ENCODE measurements at regions not wholly inside any gene's neighbourhood (a gene's known extent, or its start where the extent isn't known, plus 50 kb on each side); places are given as distances from the start of the nearest gene placed in this dataset.

DNA sequence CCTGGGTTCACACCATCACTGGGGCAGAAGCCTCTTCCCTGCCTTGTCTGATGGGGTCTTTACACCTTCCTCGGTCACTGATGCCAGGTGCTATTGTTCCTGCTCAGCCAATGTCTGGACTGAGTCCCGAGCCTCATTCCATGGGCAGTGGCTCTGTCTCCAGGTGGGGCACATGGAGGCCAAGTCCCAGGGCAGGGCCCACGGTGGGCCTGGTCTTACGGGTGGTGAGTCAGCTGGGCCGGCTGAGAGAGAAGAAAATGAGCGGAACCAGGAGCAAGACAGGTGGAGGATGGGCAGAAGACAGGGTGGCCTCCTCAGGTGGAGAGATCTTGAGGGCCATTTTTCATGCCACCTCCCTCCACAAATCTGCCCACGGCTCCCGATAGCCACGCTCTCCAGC is 131.7 kb upstream of the FAM20C start:
- H3K4me1 ChIP-seq (ENCODE audit: insufficient read depth): peaks cover 16% of the 10 kb centered on the region
- H3K4me3 ChIP-seq: no peak overlapping the region
- no peaks in the 10 kb centered on the region for H3K36me3 ChIP-seq (ENCODE audit: insufficient read depth)
- H2AFZ ChIP-seq: no peak overlapping the region
- Mint-ChIP-seq H3K27ac (no peak overlapping the region), H3K4me1 (peaks cover 34% of the 10 kb centered on the region), H3K9me3 (no peaks in the 10 kb centered on the region; the same call in 2 of the 3 replicates), H3K27me3 (ENCODE audit: insufficient read depth, low read depth, poor library complexity) (peaks cover 26% of the 10 kb centered on the region), H3K36me3 (ENCODE audit: low read depth) (no peaks in the 10 kb centered on the region), H3K4me3 (no peak overlapping the region)
- ATAC-seq: no peak
- H3K27ac ChIP-seq (ENCODE audit: low read depth): no peak overlapping the region
- no peaks in the 10 kb centered on the region for H3F3A ChIP-seq (replicated peaks; ENCODE audit: low read depth)
- TF ChIP-seq, protein P1, sequence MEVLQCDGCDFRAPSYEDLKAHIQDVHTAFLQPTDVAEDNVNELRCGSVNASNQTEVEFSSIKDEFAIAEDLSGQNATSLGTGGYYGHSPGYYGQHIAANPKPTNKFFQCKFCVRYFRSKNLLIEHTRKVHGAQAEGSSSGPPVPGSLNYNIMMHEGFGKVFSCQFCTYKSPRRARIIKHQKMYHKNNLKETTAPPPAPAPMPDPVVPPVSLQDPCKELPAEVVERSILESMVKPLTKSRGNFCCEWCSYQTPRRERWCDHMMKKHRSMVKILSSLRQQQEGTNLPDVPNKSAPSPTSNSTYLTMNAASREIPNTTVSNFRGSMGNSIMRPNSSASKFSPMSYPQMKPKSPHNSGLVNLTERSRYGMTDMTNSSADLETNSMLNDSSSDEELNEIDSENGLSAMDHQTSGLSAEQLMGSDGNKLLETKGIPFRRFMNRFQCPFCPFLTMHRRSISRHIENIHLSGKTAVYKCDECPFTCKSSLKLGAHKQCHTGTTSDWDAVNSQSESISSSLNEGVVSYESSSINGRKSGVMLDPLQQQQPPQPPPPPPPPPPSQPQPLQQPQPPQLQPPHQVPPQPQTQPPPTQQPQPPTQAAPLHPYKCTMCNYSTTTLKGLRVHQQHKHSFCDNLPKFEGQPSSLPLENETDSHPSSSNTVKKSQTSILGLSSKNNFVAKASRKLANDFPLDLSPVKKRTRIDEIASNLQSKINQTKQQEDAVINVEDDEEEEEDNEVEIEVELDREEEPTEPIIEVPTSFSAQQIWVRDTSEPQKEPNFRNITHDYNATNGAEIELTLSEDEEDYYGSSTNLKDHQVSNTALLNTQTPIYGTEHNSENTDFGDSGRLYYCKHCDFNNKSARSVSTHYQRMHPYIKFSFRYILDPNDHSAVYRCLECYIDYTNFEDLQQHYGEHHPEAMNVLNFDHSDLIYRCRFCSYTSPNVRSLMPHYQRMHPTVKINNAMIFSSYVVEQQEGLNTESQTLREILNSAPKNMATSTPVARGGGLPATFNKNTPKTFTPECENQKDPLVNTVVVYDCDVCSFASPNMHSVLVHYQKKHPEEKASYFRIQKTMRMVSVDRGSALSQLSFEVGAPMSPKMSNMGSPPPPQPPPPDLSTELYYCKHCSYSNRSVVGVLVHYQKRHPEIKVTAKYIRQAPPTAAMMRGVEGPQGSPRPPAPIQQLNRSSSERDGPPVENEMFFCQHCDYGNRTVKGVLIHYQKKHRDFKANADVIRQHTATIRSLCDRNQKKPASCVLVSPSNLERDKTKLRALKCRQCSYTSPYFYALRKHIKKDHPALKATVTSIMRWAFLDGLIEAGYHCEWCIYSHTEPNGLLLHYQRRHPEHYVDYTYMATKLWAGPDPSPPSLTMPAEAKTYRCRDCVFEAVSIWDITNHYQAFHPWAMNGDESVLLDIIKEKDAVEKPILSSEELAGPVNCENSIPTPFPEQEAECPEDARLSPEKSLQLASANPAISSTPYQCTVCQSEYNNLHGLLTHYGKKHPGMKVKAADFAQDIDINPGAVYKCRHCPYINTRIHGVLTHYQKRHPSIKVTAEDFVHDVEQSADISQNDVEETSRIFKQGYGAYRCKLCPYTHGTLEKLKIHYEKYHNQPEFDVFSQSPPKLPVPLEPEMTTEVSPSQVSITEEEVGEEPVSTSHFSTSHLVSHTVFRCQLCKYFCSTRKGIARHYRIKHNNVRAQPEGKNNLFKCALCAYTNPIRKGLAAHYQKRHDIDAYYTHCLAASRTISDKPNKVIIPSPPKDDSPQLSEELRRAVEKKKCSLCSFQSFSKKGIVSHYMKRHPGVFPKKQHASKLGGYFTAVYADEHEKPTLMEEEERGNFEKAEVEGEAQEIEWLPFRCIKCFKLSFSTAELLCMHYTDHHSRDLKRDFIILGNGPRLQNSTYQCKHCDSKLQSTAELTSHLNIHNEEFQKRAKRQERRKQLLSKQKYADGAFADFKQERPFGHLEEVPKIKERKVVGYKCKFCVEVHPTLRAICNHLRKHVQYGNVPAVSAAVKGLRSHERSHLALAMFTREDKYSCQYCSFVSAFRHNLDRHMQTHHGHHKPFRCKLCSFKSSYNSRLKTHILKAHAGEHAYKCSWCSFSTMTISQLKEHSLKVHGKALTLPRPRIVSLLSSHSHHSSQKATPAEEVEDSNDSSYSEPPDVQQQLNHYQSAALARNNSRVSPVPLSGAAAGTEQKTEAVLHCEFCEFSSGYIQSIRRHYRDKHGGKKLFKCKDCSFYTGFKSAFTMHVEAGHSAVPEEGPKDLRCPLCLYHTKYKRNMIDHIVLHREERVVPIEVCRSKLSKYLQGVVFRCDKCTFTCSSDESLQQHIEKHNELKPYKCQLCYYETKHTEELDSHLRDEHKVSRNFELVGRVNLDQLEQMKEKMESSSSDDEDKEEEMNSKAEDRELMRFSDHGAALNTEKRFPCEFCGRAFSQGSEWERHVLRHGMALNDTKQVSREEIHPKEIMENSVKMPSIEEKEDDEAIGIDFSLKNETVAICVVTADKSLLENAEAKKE (CRISPR knock-in tag; IDR thresholded peaks at IDR 0.05): no peak
- TF ChIP-seq ZNF331 (CRISPR knock-in tag; IDR thresholded peaks at IDR 0.05; ENCODE audit: low read depth) (no peak), JUNB (IDR thresholded peaks at IDR 0.05; ENCODE audit: unreplicated experiment) (no peak), EZH2 (IDR thresholded peaks at IDR 0.05; ENCODE audit: low read depth, unreplicated experiment) (no peak), ZNF114 (CRISPR knock-in tag; IDR thresholded peaks at IDR 0.05) (no peak), POLR2AphosphoS5 (IDR thresholded peaks at IDR 0.05; ENCODE audit: low read depth) (no peak), EZH2phosphoT487 (IDR thresholded peaks at IDR 0.05; ENCODE audit: unreplicated experiment) (no peak), CREB1 (CRISPR knock-in tag; IDR thresholded peaks at IDR 0.05; ENCODE audit: low read depth) (no peak), NANOG (IDR thresholded peaks at IDR 0.05; ENCODE audit: borderline replicate concordance) (no peak)
- TF ChIP-seq, protein P2, sequence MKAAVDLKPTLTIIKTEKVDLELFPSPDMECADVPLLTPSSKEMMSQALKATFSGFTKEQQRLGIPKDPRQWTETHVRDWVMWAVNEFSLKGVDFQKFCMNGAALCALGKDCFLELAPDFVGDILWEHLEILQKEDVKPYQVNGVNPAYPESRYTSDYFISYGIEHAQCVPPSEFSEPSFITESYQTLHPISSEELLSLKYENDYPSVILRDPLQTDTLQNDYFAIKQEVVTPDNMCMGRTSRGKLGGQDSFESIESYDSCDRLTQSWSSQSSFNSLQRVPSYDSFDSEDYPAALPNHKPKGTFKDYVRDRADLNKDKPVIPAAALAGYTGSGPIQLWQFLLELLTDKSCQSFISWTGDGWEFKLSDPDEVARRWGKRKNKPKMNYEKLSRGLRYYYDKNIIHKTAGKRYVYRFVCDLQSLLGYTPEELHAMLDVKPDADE (IDR thresholded peaks at IDR 0.05): no peak
- TF ChIP-seq, protein P3, sequence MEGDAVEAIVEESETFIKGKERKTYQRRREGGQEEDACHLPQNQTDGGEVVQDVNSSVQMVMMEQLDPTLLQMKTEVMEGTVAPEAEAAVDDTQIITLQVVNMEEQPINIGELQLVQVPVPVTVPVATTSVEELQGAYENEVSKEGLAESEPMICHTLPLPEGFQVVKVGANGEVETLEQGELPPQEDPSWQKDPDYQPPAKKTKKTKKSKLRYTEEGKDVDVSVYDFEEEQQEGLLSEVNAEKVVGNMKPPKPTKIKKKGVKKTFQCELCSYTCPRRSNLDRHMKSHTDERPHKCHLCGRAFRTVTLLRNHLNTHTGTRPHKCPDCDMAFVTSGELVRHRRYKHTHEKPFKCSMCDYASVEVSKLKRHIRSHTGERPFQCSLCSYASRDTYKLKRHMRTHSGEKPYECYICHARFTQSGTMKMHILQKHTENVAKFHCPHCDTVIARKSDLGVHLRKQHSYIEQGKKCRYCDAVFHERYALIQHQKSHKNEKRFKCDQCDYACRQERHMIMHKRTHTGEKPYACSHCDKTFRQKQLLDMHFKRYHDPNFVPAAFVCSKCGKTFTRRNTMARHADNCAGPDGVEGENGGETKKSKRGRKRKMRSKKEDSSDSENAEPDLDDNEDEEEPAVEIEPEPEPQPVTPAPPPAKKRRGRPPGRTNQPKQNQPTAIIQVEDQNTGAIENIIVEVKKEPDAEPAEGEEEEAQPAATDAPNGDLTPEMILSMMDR (conservative IDR thresholded peaks at IDR 0.05; ENCODE audit: low read depth in 2 of 2): no peak
- TF ChIP-seq, protein P4, sequence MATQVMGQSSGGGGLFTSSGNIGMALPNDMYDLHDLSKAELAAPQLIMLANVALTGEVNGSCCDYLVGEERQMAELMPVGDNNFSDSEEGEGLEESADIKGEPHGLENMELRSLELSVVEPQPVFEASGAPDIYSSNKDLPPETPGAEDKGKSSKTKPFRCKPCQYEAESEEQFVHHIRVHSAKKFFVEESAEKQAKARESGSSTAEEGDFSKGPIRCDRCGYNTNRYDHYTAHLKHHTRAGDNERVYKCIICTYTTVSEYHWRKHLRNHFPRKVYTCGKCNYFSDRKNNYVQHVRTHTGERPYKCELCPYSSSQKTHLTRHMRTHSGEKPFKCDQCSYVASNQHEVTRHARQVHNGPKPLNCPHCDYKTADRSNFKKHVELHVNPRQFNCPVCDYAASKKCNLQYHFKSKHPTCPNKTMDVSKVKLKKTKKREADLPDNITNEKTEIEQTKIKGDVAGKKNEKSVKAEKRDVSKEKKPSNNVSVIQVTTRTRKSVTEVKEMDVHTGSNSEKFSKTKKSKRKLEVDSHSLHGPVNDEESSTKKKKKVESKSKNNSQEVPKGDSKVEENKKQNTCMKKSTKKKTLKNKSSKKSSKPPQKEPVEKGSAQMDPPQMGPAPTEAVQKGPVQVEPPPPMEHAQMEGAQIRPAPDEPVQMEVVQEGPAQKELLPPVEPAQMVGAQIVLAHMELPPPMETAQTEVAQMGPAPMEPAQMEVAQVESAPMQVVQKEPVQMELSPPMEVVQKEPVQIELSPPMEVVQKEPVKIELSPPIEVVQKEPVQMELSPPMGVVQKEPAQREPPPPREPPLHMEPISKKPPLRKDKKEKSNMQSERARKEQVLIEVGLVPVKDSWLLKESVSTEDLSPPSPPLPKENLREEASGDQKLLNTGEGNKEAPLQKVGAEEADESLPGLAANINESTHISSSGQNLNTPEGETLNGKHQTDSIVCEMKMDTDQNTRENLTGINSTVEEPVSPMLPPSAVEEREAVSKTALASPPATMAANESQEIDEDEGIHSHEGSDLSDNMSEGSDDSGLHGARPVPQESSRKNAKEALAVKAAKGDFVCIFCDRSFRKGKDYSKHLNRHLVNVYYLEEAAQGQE (IDR thresholded peaks at IDR 0.05; ENCODE audit: unreplicated experiment): no peak
- no peaks in the 10 kb centered on the region for H4K20me1 ChIP-seq (replicated peaks; ENCODE audit: insufficient read depth)
- H3K79me2 ChIP-seq (replicated peaks; ENCODE audit: insufficient read depth): no peaks in the 10 kb centered on the region
- DNase-seq (ENCODE audit: low spot score): no peak
- H3K4me2 ChIP-seq: no peak overlapping the region
- H3K9me2 ChIP-seq (ENCODE audit: insufficient read depth): peaks cover 6% of the 10 kb centered on the region; the same call in 1 of the 2 replicates
- H3K27me3 ChIP-seq (ENCODE audit: insufficient read depth): no peaks in the 10 kb centered on the region

Data from GM23338 (cell line).